ENCODE measurements at regions not wholly inside any gene's neighbourhood (a gene's known extent, or its start where the extent isn't known, plus 50 kb on each side); places are given as distances from the start of the nearest gene placed in this dataset.
"Not testable (repeated sequence)": the region's sequence is repeated elsewhere in the genome, so short reads cannot be mapped to it uniquely, and the experiment has no call there.

- DNase-seq (ENCODE audit: low read depth in 2 of 2) = no peak
Observed at GRCh38 chr2:13604951-13605661, 888.4 kb downstream of the TRIB2 start.

- DNase-seq (ENCODE audit: low read depth in 2 of 2) = no peak
Observed at GRCh38 chr2:13607139-13607538, 890.4 kb downstream of the TRIB2 start.

- no peak for DNase-seq (ENCODE audit: low read depth in 2 of 2)
Observed at GRCh38 chr2:13611939-13612338, 895.2 kb downstream of the TRIB2 start.

DNA sequence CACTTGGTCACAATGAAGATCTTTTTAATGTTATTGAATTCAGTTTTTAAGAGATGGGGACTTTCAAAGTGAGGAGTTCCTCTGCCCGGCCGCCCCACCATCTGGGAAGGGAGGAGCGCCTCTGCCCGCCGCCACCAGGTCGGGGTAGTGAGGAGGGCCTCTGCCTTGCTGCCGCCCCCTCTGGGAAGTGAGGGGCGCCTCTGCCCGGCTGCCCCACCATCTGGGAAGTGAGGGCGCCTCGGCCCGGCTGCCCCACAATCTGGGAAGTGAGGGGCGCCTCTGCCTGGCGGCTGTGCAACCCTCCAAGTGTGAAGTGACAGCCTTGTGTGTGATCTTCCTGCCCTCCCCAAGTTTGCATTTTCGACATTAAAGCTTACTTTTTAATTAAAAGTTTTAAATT lies 899.3 kb downstream of the TRIB2 start:
- DNase-seq (ENCODE audit: low read depth in 2 of 2) = no peak

GRCh38 chr2:13616616-13617015 lies 899.9 kb downstream of the TRIB2 start:
- DNase-seq (ENCODE audit: low read depth in 2 of 2) = no peak

DNA sequence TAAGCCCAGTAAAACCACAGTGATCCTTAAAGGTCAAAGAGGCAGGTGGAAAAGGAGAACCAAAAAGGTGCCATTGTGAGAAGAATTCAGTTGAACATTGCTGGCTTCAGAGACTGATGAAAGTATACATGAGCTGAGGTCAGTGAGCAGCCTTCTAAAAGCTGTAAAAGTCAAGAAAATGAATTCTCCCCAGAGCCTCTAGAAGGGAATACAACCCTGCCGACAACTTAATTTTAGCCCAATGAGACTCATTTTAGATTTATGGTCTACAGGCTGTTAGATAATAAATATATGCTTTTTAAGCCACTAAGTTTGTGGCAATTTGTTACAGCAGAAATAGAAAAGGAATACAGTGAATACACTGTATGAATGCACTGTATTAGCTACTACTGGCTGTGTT lies 911.4 kb downstream of the TRIB2 start:
- DNase-seq (ENCODE audit: low read depth in 2 of 2) = no peak

GRCh38 chr2:13638181-13638580 lies 921.4 kb downstream of the TRIB2 start:
- no peak for DNase-seq (ENCODE audit: low read depth in 2 of 2)

- DNase-seq (ENCODE audit: low read depth in 2 of 2) = no peak
Observed at GRCh38 chr2:13649918-13650317, 933.2 kb downstream of the TRIB2 start.

GRCh38 chr2:13650586-13651180 lies 933.9 kb downstream of the TRIB2 start:
- DNase-seq (ENCODE audit: low read depth in 2 of 2) = no peak

DNA sequence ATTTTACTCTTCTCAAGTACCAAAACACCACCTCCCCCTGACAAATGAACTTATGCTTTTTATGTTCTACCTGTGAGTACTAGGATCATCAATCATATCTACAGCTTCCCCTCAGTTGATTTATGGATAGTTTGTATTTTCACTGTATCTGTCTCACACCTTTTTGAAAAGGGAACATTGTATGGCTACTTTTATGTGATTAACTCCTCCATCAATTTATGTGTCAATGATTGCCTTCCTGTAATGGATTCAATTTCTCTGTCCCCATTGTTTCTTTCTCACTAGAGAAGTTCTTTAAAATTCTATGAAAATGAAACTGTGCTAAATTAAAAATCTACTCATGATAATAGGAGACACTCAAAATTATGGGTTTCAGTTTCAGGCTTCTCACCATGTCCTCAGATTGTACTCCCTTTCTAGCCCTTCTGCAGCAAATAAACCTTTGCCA lies 935.0 kb downstream of the TRIB2 start:
- no peak for DNase-seq (ENCODE audit: low read depth in 2 of 2)

DNA sequence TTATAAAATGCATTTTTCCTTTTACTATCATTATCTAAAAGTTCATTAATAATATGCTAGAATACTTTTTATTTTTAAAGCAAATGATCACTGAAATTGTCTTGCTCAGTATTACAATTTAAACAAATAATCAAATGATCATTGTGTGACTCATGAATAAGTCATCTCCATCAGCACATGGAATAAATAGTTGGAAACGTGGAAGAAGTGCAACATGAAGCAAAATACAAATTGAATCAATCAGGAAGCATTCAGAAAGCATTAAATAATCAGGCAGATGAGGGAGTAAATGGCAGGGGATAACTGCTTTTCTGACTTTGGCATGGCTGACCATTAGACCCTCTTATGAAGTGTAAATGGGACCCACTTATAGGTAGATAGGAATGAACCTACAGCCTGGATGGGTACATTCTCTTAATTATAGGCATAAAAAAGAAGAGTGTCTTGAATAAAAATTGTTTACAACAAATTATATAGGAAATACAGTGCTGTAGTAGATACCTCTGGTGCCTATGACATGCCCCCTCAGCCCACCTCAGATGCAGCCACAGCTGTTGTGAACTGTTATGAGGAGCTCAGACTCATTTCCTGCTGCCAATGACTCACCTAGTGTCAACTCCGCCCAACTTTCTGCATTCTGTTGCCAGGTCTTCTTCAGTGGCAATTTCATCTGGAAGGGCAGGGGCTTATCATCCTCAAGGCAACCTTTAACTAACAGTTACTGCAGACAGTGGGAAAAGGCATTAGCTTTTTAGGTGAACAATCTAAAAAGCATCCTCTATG lies 936.0 kb downstream of the TRIB2 start:
- DNase-seq (ENCODE audit: low read depth in 2 of 2) = no peak

- DNase-seq (ENCODE audit: low read depth in 2 of 2) = no peak
Observed at GRCh38 chr2:13654416-13654815, 937.7 kb downstream of the TRIB2 start.

DNA sequence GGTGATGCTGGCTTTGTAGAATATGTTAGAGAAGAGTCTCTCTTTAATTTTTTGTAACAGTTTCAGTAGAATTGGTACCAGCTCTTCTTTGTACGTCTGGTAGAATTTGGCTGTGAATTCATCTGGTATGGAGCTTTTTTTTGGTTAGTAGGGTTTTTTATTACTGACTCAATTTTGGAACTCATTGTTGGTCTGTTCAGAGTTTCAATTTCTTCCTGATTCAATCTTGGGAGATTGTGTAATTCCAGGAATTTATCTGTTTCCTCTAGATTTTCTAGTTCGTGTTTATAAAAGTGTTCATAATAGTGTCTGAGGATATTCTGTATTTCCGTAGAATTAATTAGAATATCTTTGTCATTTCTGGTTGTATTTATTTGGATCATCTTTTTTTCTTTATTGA lies 943.5 kb downstream of the TRIB2 start:
- no peak for DNase-seq (ENCODE audit: low read depth in 2 of 2)

- no peak for DNase-seq (ENCODE audit: low read depth in 2 of 2)
Observed at GRCh38 chr2:13662055-13662454, 945.3 kb downstream of the TRIB2 start.

DNA sequence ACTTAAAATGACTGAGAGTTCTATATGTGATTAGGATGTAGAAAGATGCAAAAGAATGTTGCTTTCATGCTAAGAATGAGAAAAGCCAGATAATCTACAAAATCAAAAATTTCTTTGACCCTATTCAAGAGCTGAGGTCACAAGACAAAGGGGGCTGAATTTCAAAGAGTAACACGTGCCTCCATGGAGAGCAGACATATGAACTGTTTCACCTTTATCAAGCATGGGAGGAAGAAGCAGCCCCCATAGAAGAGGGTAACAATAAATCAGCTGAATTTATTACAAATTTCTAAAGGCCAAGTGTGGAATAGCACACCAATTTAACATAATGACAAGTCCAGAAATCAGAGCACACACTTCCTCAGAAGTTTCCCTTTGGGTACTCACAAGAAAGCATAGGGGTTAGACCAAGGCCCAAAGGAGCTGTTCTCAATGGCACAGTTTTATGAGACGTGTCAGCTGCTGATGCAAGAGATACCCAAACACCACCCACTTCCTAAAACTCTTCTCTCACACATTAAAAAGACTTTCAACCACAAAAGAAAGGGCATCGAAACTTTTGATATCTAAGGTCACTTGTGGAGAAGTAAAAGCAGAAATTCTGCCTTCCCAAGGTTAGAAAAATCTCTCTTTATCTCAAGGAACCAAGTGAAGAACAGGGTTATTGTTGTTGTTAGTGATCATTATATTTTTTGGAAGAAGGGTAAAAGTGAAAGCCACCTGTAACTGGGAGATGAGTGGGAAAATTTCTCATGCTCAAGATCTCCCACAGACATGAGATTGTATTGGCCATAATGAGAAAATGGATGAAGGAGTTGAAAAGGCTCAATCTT lies 950.1 kb downstream of the TRIB2 start:
- DNase-seq (ENCODE audit: low read depth in 2 of 2) = no peak

DNA sequence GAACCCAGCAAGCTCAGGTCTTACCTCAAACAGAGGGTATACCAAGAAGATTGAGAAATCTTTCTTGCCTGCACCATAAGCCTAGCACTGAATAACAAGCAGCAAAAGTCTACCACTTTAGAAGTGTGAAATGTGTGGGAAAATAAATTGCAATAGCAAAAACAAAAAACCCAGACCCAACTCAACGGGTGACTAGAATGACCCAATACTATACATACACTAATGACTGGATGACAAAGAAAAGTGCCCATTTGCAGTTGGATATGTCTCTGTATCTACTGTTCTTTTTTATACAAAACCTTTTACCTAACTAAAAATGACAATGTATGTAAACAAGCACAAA lies 950.6 kb downstream of the TRIB2 start:
- no peak for DNase-seq (ENCODE audit: low read depth in 2 of 2)

DNA sequence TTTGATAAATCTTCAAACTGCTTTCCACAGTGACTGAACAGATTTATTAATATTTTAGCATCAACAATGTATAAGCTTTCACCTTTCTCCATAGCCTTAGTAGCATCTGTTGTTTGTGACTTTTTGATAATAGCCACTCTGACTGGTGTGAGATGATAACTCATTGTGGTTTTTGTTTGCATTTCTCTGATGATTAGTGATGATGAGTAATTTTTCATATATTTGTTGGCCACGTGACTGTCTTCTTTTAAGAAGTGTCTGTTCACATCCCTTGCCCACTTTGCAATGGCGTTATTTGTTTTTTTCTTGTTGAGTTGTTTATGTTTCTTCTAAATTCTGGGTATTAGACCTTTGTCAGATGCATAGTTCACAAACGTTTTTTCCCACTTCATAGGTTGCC lies 952.9 kb downstream of the TRIB2 start:
- DNase-seq (ENCODE audit: low read depth in 2 of 2) = no peak

DNA sequence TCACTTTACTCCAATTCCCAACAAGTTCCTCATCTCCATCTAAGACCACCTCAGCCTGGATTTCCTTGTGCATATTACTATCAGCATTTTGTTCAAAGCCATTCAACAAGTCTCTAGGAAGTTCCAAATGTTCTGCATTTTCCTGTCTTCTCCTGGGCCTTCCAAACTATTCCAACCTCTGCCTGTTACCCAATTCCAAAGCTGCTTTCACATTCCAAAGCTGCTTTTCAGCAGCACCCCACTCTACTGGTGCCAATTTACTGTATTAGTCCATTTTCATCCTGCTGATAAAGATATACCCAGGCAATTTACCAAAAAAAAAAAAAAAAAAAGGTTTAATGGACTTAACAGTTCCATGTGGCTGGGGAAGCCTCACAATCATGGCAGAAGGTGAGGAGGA lies 957.1 kb downstream of the TRIB2 start:
- not testable (repeated sequence) for DNase-seq (ENCODE audit: low read depth in 2 of 2)

GRCh38 chr2:13676269-13676668 lies 956.2 kb upstream of the LRATD1 start:
- DNase-seq (ENCODE audit: low read depth in 2 of 2) = no peak

- DNase-seq (ENCODE audit: low read depth in 2 of 2) = no peak
Observed at GRCh38 chr2:13681936-13682335, 950.6 kb upstream of the LRATD1 start.

GRCh38 chr2:13682540-13683272 lies 949.8 kb upstream of the LRATD1 start:
- DNase-seq (ENCODE audit: low read depth in 2 of 2) = no peak
